KOPT-K1 (cell line): ENCODE measurements at regions not wholly inside any gene's neighbourhood (a gene's known extent, or its start where the extent isn't known, plus 50 kb on each side); places are given as distances from the start of the nearest gene placed in this dataset.

Experiments
- H3K27ac ChIP-seq: fragments of 200-600 bp; sonication (generic); 2 replicates; pipeline ENCODE4 v1.5.1; 2016; ENCODE audit warnings: antibody characterized with exemption, mild to moderate bottlenecking, low read depth, low read length; ENCODE audit not compliant: poor library complexity, severe bottlenecking
- H3K36me3 ChIP-seq: fragments of 200-600 bp; sonication (generic); 2 replicates; pipeline ENCODE4 v1.5.1; 2017; ENCODE audit warnings: antibody characterized with exemption, mild to moderate bottlenecking, low read length, moderate library complexity; ENCODE audit not compliant: insufficient read depth
- H3K9me3 ChIP-seq: fragments of 200-600 bp; sonication (generic); 2 replicates; pipeline ENCODE4 v1.5.1; 2017; ENCODE audit warnings: antibody characterized with exemption, low read length, mild to moderate bottlenecking; ENCODE audit not compliant: insufficient read depth, poor library complexity, severe bottlenecking

DNA sequence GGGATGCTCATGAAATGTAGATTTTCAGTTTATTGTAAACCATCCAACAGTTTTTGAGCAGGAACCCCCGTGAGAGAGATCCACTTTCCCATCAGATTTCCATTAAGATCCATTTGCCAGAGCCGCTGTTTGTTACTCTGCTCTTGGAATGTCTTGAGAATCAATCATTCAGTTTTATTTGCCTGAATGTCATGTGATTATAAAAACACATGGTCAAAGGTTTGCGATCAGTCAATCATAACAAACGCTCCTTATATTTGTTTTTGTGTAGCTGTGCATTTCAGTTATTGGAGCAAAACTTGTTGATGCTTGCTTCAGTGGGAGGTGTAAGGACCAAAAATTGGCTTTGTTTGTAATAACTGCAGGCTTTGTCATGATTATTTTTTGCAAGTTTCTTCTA, 155.8 kb upstream of the RHOBTB1 start:
- Histone ChIP-seq H3K36me3 (no peaks in the 10 kb centered on the region), H3K9me3 (no peaks in the 10 kb centered on the region), H3K27ac (no peak overlapping the region)

- Histone ChIP-seq H3K9me3 (no peaks in the 10 kb centered on the region), H3K27ac (no peak overlapping the region), H3K36me3 (no peaks in the 10 kb centered on the region)
Measured at GRCh38 chr10:61098966-61099365, 155.0 kb upstream of the RHOBTB1 start.

DNA sequence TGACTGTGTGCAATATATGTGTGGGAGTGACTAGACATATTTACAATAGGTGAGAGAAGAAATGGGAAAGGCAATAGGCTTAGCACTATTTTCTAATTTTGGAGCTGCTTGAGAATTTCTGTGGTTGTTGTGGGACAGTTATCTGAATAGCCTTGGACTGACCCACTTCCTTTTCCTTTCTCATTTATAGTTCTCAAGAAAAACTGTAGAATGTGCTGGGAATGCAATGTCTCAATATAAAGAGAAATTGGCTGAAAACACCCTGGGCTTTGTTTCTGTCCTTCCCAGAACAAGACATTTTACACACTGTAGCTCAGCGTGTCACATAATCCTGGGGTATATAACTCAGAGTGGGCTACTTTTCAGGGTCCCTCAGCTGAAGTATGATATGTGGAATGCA, 153.0 kb upstream of the RHOBTB1 start:
- no peak overlapping the region for H3K27ac ChIP-seq
- H3K36me3 ChIP-seq = no peaks in the 10 kb centered on the region
- H3K9me3 ChIP-seq = no peaks in the 10 kb centered on the region

- Histone ChIP-seq H3K27ac (no peak overlapping the region), H3K36me3 (no peaks in the 10 kb centered on the region)
Measured at GRCh38 chr10:61096056-61096455, 152.1 kb upstream of the RHOBTB1 start.

GRCh38 chr10:61091531-61091930, 147.5 kb upstream of the RHOBTB1 start:
- Histone ChIP-seq H3K36me3 (no peaks in the 10 kb centered on the region), H3K27ac (no peak overlapping the region), H3K9me3 (no peaks in the 10 kb centered on the region)

More at GRCh38 chr10:61096056-61096455, 152.1 kb upstream of the RHOBTB1 start:
- H3K9me3 ChIP-seq = no peaks in the 10 kb centered on the region

DNA sequence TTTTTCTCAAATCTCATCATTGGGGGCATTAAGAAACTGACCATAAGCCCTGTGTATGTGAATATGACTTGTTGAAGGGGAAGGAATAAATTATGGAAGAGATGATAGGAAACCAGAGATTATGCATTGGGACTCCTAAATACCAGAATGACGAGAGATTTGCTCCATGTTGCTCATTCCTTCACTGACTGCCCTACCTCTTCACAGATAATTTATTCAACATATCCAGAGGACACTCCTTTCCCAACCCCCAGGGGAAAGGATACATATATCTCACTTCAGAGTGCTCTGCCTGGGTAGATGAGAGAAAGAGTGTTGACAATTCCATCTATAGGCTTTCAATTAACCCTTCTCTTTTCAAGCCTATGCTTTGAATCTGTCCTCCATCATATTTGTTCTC, 145.3 kb upstream of the RHOBTB1 start:
- Histone ChIP-seq H3K36me3 (no peaks in the 10 kb centered on the region), H3K27ac (no peak overlapping the region), H3K9me3 (peaks cover 6% of the 10 kb centered on the region)

DNA sequence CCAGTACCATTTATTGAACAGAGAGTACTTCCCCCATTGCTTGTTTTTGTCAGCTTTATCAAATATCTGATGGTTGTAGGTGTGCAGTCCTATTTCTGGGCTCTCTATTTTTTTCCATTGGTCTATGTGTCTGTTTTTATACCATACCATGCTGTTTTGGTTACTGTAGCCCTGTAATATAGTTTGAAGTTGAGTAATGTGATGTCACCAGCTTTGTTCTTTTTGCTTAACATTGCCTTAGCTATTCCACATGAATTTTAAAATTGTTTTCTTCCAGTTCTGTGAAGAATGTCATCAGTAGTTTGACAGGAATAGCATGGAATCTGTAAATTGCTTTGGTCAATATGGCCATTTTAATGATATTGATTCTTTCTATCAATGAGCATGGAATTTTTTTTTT, 140.5 kb upstream of the RHOBTB1 start:
- Histone ChIP-seq H3K36me3 (no peaks in the 10 kb centered on the region), H3K9me3 (peaks cover 9% of the 10 kb centered on the region)

DNA sequence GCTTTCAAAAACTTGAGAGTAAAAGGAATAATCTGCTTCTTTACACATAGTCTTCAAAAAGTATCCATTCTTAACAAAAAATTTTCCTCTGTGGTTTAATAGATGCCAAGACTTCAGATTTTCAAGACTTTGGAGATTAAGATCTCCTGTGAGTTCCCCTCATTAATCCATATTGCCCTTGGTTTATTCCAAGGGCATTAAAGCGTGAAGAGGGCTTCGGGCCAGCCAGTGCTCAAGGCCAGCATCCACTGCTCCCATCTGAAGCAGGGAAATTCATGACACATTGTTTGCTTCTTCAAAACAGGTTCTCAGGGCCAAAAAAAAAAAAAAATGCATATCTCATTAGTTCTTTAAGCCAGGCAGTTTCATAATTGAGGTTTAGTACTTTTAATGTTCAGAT, 137.3 kb upstream of the RHOBTB1 start:
- Histone ChIP-seq H3K36me3 (no peaks in the 10 kb centered on the region), H3K27ac (no peak overlapping the region), H3K9me3 (peaks cover 9% of the 10 kb centered on the region)

More for the DNA sequence above, 140.5 kb upstream of the RHOBTB1 start:
- no peak overlapping the region for H3K27ac ChIP-seq

- Histone ChIP-seq H3K9me3 (no peaks in the 10 kb centered on the region), H3K27ac (no peak overlapping the region), H3K36me3 (no peaks in the 10 kb centered on the region)
Measured at GRCh38 chr10:61078542-61079275, 134.7 kb upstream of the RHOBTB1 start.

- H3K27ac ChIP-seq = no peak overlapping the region
- no peaks in the 10 kb centered on the region for H3K9me3 ChIP-seq
- no peaks in the 10 kb centered on the region for H3K36me3 ChIP-seq
Measured at GRCh38 chr10:61076572-61077114, 132.7 kb upstream of the RHOBTB1 start.

GRCh38 chr10:61073391-61073790, 129.4 kb upstream of the RHOBTB1 start:
- Histone ChIP-seq H3K36me3 (no peaks in the 10 kb centered on the region), H3K27ac (no peak overlapping the region), H3K9me3 (no peaks in the 10 kb centered on the region)

- Histone ChIP-seq H3K9me3 (no peaks in the 10 kb centered on the region), H3K27ac (no peak overlapping the region), H3K36me3 (no peaks in the 10 kb centered on the region)
Measured at GRCh38 chr10:61071580-61071979, 127.6 kb upstream of the RHOBTB1 start.

GRCh38 chr10:61068471-61068870, 124.5 kb upstream of the RHOBTB1 start:
- Histone ChIP-seq H3K36me3 (no peaks in the 10 kb centered on the region), H3K27ac (no peak overlapping the region)

GRCh38 chr10:61067671-61068336, 123.8 kb upstream of the RHOBTB1 start:
- H3K9me3 ChIP-seq = no peaks in the 10 kb centered on the region
- H3K27ac ChIP-seq = no peak overlapping the region
- H3K36me3 ChIP-seq = no peaks in the 10 kb centered on the region

More at GRCh38 chr10:61068471-61068870, 124.5 kb upstream of the RHOBTB1 start:
- no peaks in the 10 kb centered on the region for H3K9me3 ChIP-seq

DNA sequence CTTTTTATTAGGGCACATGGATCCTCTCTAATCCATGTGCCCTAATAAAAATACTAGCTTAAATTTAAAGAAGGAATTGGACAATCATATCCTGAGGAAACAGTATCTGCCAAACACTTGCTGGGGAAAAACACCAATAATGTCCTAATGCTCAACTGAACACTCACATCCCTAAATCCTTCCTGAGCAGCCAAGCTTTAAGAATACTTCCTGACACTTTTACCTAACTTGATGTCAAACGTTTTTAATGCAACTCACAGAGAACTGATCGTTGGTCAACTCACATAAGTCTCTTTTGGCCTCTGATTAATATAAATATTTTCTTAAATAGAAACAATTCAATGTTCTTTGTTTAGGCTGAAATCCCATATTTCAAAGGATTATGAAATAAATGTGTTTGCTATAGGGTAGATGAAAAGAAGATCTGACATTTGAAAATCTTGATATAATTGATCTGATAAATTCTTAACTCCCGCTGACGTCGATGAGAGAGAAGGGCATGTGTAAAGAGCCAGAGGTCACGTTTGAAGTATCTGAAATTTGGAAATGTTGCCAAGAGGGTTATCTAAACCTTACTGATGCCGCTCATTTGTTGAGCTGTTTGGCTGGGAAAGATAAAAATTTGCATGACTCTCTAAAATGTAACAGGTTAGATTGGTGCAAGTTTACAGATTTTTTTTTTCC, 122.8 kb upstream of the RHOBTB1 start:
- H3K9me3 ChIP-seq = no peaks in the 10 kb centered on the region
- H3K36me3 ChIP-seq = no peaks in the 10 kb centered on the region
- H3K27ac ChIP-seq = no peak overlapping the region
